ENCODE measurements at regions not wholly inside any gene's neighbourhood (a gene's known extent, or its start where the extent isn't known, plus 50 kb on each side); places are given as distances from the start of the nearest gene placed in this dataset.

DNA sequence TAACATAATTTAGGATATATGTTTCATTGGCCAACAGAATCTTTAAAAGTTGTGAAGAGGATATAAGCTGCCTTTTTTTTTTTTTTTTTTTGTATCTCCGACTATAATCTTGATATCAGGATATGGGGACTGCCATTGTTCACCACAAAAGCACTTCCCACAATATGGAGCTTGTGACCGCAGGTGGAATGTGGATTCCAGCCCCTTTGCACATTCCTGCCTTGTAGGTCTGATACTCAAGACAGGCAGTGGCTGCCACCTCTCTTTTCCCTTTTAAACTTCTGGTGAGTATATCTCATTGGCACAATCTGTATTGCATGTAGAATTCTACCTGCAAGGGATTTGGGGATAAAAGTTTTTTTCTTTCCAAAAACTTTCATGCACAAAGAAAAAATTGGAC lies 272.7 kb upstream of the VWC2 start:
- TF ChIP-seq, protein P1, sequence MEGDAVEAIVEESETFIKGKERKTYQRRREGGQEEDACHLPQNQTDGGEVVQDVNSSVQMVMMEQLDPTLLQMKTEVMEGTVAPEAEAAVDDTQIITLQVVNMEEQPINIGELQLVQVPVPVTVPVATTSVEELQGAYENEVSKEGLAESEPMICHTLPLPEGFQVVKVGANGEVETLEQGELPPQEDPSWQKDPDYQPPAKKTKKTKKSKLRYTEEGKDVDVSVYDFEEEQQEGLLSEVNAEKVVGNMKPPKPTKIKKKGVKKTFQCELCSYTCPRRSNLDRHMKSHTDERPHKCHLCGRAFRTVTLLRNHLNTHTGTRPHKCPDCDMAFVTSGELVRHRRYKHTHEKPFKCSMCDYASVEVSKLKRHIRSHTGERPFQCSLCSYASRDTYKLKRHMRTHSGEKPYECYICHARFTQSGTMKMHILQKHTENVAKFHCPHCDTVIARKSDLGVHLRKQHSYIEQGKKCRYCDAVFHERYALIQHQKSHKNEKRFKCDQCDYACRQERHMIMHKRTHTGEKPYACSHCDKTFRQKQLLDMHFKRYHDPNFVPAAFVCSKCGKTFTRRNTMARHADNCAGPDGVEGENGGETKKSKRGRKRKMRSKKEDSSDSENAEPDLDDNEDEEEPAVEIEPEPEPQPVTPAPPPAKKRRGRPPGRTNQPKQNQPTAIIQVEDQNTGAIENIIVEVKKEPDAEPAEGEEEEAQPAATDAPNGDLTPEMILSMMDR (IDR thresholded peaks at IDR 0.05) = no peak
- TF ChIP-seq EZH2 (IDR thresholded peaks at IDR 0.05) (no peak), EZH2phosphoT487 (IDR thresholded peaks at IDR 0.05) (no peak)
